NCI-H1105 (cell line): ENCODE measurements at regions not wholly inside any gene's neighbourhood (a gene's known extent, or its start where the extent isn't known, plus 50 kb on each side); places are given as distances from the start of the nearest gene placed in this dataset.
"Not testable (repeated sequence)": the region's sequence is repeated elsewhere in the genome, so short reads cannot be mapped to it uniquely, and the experiment has no call there.

ENCODE experiments used
- DNase-seq: peaks from one replicate; lab custom pipeline; 2025; lab: John Stamatoyannopoulos, UW

DNA sequence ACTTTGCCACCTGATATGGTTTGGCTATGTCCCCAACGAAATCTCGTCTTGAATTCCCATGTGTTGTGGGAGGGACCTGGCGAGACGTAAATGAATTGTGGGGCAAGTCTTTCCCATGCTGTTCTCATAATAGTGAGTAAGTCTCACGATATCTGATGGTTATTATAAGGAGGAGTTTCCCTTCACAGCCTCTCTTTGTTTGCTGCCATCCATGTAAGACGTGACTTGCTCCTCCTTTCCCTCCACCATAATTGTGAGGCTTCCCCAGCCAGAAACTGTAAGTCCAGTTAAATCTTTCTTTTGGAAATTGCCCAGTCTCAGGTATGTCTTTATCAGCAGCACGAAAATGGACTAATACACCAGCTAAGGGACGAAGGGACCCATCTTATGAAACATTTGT is 1303.3 kb downstream of the SUCLG1 start:
- DNase-seq = no peak

DNA sequence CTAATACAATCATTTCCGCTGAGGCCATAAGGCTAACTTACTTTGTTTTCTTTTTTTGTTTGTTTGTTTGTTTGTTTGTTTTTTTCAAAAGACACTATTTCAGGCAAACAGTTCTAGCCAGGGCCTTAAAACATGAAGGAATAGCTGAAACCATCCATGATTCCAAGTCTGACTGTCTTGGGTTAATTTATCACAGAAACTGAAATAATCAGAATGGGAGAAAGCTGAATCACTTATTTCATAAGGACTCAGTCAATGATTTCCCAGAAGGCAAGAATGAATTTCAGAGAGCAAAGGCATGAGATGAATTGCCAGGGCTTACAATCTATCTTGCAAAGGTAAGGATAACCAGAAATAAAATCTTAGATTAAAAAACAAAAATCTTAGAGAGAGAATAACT is 1315.1 kb downstream of the SUCLG1 start:
- no peak for DNase-seq

- DNase-seq = no peak
Measured at GRCh38 chr2:83142934-83143333, 1316.1 kb downstream of the SUCLG1 start.

DNA sequence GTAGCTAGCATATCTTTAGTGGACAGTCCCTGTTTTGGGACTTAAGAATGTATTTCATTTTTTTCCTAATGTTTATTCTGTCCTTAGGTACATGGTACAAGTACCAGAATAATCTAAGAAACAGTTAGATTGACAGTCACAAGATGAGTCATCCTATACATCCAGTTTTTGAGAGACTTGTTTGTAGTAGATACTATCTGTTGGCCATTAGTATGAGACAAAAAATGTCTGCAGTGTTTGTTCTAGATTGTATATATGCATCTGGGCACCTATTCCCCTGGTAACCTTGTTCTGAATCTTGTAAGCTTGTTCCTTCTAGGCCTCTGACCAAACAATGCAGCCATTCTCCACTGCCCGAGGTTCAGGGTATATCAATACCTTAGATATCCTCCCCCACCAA is 1343.5 kb downstream of the SUCLG1 start:
- DNase-seq = no peak

DNA sequence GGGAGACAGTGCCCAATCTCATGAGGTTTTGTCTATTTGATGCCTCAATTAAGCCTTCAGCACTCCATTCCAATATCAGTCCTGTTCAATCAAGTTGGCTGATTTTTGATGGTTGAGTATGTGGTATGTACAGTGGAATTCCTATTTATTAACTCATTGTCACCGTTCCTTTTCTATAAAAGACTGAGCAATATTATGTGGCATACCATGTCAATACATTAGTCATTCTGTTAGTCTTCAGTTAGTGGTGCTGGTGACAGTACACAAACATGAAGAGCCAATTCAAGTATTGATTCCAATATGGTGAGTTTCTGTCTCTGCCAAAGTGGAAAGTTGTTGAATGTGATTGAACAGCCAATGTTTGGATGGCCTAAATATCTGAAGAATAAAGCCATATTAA is 1343.9 kb downstream of the SUCLG1 start:
- no peak for DNase-seq

- DNase-seq = no peak
Measured at GRCh38 chr2:83113953-83114352, 1345.1 kb downstream of the SUCLG1 start.

DNA sequence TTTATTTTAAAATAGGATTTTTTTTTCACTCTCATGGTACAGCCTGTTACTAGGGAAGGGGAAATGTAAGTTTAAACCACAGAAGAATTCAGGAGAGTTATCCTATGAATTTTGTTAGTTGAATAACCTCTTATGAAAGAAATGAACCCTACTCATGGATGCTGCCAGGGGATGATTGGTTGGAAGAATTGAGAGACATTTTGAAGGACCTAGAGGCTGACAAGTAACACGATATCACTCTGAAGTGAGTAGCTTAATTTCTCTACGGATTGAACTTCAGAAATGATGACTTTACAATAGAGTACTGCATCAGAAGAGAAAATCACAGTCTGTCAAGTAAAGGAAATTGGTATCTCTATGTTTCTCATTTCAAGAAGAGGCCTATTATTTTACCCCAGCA is 1346.2 kb downstream of the SUCLG1 start:
- no peak for DNase-seq

DNA sequence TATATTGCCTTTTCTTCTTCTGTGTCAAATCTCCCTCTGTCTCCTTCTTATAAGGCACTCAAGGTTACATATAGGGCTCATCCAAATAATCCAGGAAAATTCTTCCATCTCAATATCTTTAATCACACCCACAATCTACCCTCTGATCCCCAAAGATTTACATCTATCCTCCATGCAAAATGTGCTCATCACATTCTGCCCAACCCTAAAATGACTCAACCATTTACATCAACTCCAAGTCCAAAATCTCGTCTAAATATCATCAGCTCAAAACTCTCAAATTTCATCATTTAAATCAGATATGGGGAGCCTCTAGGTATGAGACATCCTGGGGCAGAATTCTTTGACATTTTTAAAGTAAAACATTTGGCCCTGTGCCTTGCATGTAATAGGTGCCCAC is 1349.8 kb downstream of the SUCLG1 start:
- DNase-seq = no peak

DNA sequence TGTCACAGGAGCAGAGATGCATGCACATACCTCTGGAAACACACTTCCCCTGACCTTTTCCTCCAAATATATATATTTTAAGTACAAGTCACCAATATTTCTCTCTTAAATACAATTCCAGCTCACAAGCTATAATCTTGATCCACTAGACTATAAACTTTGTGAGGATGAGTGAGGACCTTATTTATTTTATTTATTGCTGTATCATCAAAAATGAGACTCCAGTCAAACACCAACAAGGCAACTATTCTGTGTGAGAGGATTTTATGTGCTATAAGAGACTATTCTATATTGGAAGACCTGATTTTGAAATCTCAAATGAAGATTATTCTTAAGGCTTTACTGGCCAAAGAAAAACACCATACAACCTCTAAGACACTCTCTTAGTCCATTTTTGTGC is 1352.2 kb downstream of the SUCLG1 start:
- no peak for DNase-seq

GRCh38 chr2:83104202-83104601 is 1354.9 kb downstream of the SUCLG1 start:
- no peak for DNase-seq

DNA sequence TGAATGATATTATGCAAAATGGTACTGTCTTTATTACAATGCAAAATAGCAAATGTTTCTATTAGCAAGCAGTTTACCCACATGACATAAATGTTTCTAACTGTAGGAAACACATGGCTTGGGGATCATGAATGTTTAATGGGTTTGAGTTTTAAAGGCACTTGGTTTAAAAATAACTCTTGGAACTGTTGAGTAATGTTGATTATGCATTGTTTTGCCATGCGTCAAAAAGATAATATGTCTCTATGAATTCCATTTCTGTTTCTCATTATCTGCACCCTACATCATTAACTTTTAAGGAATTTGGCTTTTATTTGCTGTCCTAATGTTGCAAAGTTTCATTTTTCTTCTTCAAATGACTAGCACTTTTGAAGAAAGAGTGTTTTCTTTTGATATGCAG is 1355.5 kb downstream of the SUCLG1 start:
- DNase-seq = no peak

- DNase-seq = not testable (repeated sequence)
Measured at GRCh38 chr2:83089051-83089450, 1370.0 kb downstream of the SUCLG1 start.

DNA sequence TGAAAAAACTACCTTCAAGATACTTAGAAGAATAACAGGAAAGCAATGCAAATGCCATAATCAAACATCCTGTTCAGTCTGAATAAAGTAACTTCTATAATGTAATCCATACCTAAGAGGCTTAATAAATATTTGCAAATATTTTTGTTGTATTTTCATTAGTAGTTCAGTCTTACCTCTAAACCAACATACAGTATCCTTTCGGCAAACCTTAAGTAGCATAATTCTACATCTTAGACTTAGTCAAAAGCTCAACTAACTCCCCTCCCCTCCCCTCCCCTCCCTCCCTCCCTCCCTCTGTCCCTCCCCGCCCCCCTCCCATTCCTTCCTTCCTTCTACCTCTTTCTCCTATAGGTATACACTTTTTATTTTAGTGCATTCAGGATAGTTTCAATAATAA is 1373.2 kb downstream of the SUCLG1 start:
- no peak for DNase-seq

- peak; percentile 75 for DNase-seq
Measured at GRCh38 chr2:83081826-83082690, 1377.0 kb downstream of the SUCLG1 start.

DNA sequence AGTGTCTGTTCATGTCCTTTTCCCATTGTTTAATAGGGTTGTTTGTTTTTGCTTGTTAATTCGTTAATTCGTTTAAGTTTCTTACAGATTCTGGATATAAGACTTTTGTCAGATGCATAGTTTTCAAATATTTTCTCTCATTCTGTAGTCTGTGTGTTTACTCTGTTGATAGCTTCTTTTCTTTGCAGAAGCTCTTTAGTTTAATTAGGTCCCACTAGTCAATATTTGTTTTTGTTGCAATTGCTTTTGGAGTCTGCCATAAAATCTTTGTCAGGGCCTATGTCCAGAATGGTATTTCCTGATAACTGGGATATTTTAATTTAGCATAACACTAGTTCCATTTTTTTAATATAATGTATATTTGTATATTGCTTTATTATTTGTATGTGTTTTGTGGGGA is 1380.1 kb downstream of the SUCLG1 start:
- no peak for DNase-seq

GRCh38 chr2:83072767-83073166 is 1386.3 kb downstream of the SUCLG1 start:
- DNase-seq = no peak

- no peak for DNase-seq
Measured at GRCh38 chr2:83071914-83072313, 1387.2 kb downstream of the SUCLG1 start.

- no peak for DNase-seq
Measured at GRCh38 chr2:83071352-83071751, 1387.7 kb downstream of the SUCLG1 start.

- no peak for DNase-seq
Measured at GRCh38 chr2:83069724-83070123, 1389.4 kb downstream of the SUCLG1 start.

DNA sequence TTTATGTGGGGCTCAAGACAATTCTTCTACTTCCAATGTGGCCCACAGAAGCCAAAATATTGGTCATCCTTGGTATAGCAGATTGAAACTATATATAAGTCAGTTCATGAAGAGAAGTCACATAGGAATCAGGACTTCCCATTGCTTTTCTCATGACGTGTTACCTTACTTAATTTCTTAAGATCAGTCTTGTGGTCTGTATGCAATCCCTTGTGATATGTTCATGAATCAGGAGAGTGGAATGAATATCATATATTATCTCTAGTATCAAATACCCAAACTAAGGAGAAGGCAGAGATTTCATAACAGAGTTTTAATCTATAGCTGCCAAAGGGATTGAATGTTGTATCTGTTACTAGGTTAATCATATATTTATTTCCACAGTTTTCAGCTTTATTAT is 1390.4 kb downstream of the SUCLG1 start:
- no peak for DNase-seq

GRCh38 chr2:83067947-83068346 is 1391.1 kb downstream of the SUCLG1 start:
- DNase-seq = no peak

- no peak for DNase-seq
Measured at GRCh38 chr2:83063933-83064332, 1395.1 kb downstream of the SUCLG1 start.

DNA sequence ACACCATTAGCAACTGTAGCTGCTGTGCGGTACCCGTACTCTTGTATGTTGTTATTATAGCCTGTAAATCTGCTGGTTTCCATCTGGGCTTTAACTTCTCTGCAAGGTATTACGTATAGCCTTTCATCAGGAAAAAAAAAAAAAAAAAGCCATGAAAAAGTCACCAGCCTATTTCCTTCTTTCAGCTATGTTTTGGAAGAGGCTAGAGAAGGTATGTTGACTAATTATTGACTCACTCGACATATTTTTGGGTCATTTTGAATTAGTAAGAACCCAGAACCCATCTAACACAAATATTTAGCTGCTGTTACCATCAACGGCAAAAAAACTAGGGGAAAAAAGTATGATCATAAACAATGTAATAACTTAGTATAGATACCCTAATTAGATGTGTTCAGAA is 1395.6 kb downstream of the SUCLG1 start:
- no peak for DNase-seq

DNA sequence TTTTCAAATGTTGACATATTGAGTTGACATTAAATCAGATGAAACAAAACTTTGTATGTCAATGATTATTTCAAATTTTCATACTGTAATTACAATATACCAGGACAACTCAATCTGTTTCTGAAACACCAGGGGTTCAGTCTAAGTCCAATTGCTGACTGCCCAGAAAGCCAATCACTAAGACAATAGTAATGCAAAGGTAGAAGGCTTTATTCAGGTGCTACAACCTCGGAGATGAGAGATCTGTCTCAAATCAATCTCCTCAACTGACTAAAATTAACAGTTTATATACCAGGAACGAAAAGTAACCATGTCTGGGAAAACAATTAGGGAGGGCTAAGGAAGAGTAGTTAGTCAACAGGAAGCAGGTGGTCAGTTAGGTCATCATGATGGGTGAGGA is 1400.4 kb downstream of the SUCLG1 start:
- DNase-seq = no peak
